Mucosa of stomach (tissue), 1 donor: ENCODE measurements at regions not wholly inside any gene's neighbourhood (a gene's known extent, or its start where the extent isn't known, plus 50 kb on each side); places are given as distances from the start of the nearest gene placed in this dataset.

Experiments used
- H3K27me3 ChIP-seq: one replicate; pipeline ENCODE4 v1.7.0; 2013; ENCODE audit warnings: mild to moderate bottlenecking, low read length; ENCODE audit not compliant: control insufficient read depth, insufficient read depth
- H3K36me3 ChIP-seq: one replicate; pipeline ENCODE4 v1.7.0; 2013; ENCODE audit warnings: low read length; ENCODE audit not compliant: control insufficient read depth, insufficient read depth
- H3K4me1 ChIP-seq: one replicate; pipeline ENCODE4 v1.7.0; 2013; ENCODE audit warnings: mild to moderate bottlenecking, low read length; ENCODE audit not compliant: control insufficient read depth, insufficient read depth
- H3K4me3 ChIP-seq: one replicate; pipeline ENCODE4 v1.7.0; 2013; ENCODE audit warnings: low read length
- H3K9ac ChIP-seq: one replicate; pipeline ENCODE4 v1.7.0; 2013; ENCODE audit warnings: mild to moderate bottlenecking, low read length, moderate library complexity
- H3K9me3 ChIP-seq: one replicate; pipeline ENCODE4 v1.7.0; 2013; ENCODE audit warnings: mild to moderate bottlenecking, low read length, moderate library complexity; ENCODE audit not compliant: control insufficient read depth
- donor health status: Pancreatic carcinoma.

GRCh38 chr16:86865851-86866662 is 287.7 kb downstream of the FOXL1 start:
- Histone ChIP-seq H3K27me3 (peaks cover 6% of the 10 kb centered on the region), H3K4me3 (no peak overlapping the region), H3K36me3 (no peaks in the 10 kb centered on the region), H3K9me3 (no peaks in the 10 kb centered on the region), H3K4me1 (no peaks in the 10 kb centered on the region), H3K9ac (no peak overlapping the region)

- no peaks in the 10 kb centered on the region for H3K9me3 ChIP-seq
- H3K4me1 ChIP-seq: no peaks in the 10 kb centered on the region
- peaks cover 6% of the 10 kb centered on the region for H3K27me3 ChIP-seq
- no peaks in the 10 kb centered on the region for H3K36me3 ChIP-seq
- no peak overlapping the region for H3K4me3 ChIP-seq
- no peak overlapping the region for H3K9ac ChIP-seq
Measured at GRCh38 chr16:86866986-86867722, 288.8 kb downstream of the FOXL1 start.

- Histone ChIP-seq H3K9ac (no peak overlapping the region), H3K4me3 (no peak overlapping the region), H3K4me1 (no peaks in the 10 kb centered on the region), H3K36me3 (no peaks in the 10 kb centered on the region), H3K27me3 (peaks cover 9% of the 10 kb centered on the region), H3K9me3 (no peaks in the 10 kb centered on the region)
Measured at GRCh38 chr16:86868070-86868469, 289.7 kb downstream of the FOXL1 start.

GRCh38 chr16:86868786-86869185 is 290.4 kb downstream of the FOXL1 start:
- peaks cover 9% of the 10 kb centered on the region for H3K27me3 ChIP-seq
- H3K4me3 ChIP-seq: no peak overlapping the region
- no peaks in the 10 kb centered on the region for H3K9me3 ChIP-seq
- no peaks in the 10 kb centered on the region for H3K36me3 ChIP-seq
- no peak overlapping the region for H3K9ac ChIP-seq
- H3K4me1 ChIP-seq: no peaks in the 10 kb centered on the region

GRCh38 chr16:86869288-86870022 is 291.1 kb downstream of the FOXL1 start:
- Histone ChIP-seq H3K9ac (no peak overlapping the region), H3K36me3 (no peaks in the 10 kb centered on the region), H3K27me3 (peaks cover 9% of the 10 kb centered on the region), H3K9me3 (no peaks in the 10 kb centered on the region), H3K4me3 (no peak overlapping the region), H3K4me1 (no peaks in the 10 kb centered on the region)

- Histone ChIP-seq H3K9ac (no peak overlapping the region), H3K27me3 (peaks cover 9% of the 10 kb centered on the region), H3K4me3 (no peak overlapping the region)
Measured at GRCh38 chr16:86870380-86870779, 292.0 kb downstream of the FOXL1 start.

GRCh38 chr16:86872131-86872530 is 293.8 kb downstream of the FOXL1 start:
- Histone ChIP-seq H3K4me3 (no peak overlapping the region), H3K36me3 (no peaks in the 10 kb centered on the region), H3K4me1 (no peaks in the 10 kb centered on the region), H3K9me3 (no peaks in the 10 kb centered on the region), H3K27me3 (peaks cover 6% of the 10 kb centered on the region), H3K9ac (no peak overlapping the region)

More at GRCh38 chr16:86870380-86870779, 292.0 kb downstream of the FOXL1 start:
- no peaks in the 10 kb centered on the region for H3K9me3 ChIP-seq
- H3K4me1 ChIP-seq: no peaks in the 10 kb centered on the region
- no peaks in the 10 kb centered on the region for H3K36me3 ChIP-seq

- Histone ChIP-seq H3K9ac (no peak overlapping the region), H3K4me1 (no peaks in the 10 kb centered on the region), H3K36me3 (no peaks in the 10 kb centered on the region), H3K4me3 (no peak overlapping the region), H3K27me3 (peaks cover 11% of the 10 kb centered on the region), H3K9me3 (no peaks in the 10 kb centered on the region)
Measured at GRCh38 chr16:86872833-86873232, 294.5 kb downstream of the FOXL1 start.

- Histone ChIP-seq H3K9ac (no peak overlapping the region), H3K36me3 (no peaks in the 10 kb centered on the region), H3K9me3 (no peaks in the 10 kb centered on the region), H3K27me3 (peaks cover 23% of the 10 kb centered on the region), H3K4me1 (no peaks in the 10 kb centered on the region), H3K4me3 (no peak overlapping the region)
Measured at GRCh38 chr16:86874141-86874540, 295.8 kb downstream of the FOXL1 start.

GRCh38 chr16:86876499-86876898 is 298.1 kb downstream of the FOXL1 start:
- Histone ChIP-seq H3K27me3 (peaks cover 34% of the 10 kb centered on the region), H3K4me3 (no peak overlapping the region), H3K36me3 (no peaks in the 10 kb centered on the region), H3K9ac (no peak overlapping the region), H3K9me3 (no peaks in the 10 kb centered on the region), H3K4me1 (no peaks in the 10 kb centered on the region)

GRCh38 chr16:86877108-86877507 is 298.8 kb downstream of the FOXL1 start:
- Histone ChIP-seq H3K9me3 (no peaks in the 10 kb centered on the region), H3K4me3 (no peak overlapping the region), H3K9ac (no peak overlapping the region), H3K4me1 (no peaks in the 10 kb centered on the region), H3K27me3 (peaks cover 34% of the 10 kb centered on the region), H3K36me3 (no peaks in the 10 kb centered on the region)

- Histone ChIP-seq H3K4me3 (no peak overlapping the region), H3K9me3 (no peaks in the 10 kb centered on the region), H3K27me3 (peaks cover 30% of the 10 kb centered on the region), H3K9ac (no peak overlapping the region), H3K4me1 (no peaks in the 10 kb centered on the region), H3K36me3 (no peaks in the 10 kb centered on the region)
Measured at GRCh38 chr16:86877835-86878234, 299.5 kb downstream of the FOXL1 start.
